Spleen (tissue), 7 donors: ENCODE measurements at regions not wholly inside any gene's neighbourhood (a gene's known extent, or its start where the extent isn't known, plus 50 kb on each side); places are given as distances from the start of the nearest gene placed in this dataset.

ENCODE experiments used
- POLR2A ChIP-seq, 3 donors: fragments of 450-650 bp; IDR thresholded peaks; one replicate each; pipeline ENCODE4 v1.5.1; 2017; ENCODE audit warnings: antibody characterized with exemption in 3 of 3, mild to moderate bottlenecking in 1 of 3
- POLR2AphosphoS5 ChIP-seq, 3 donors: sonication (generic); formaldehyde crosslinking; IDR thresholded peaks; one replicate each; pipeline ENCODE4 v1.5.1; 2017; ENCODE audit warnings: antibody characterized with exemption in 3 of 3
- TF ChIP-seq, protein P1 (sequence below), 11 experiments: fragments of 200-600 bp in 7 of 11; fragments of 450-650 bp in 4 of 11; sonication (generic) in 4 of 11; IDR thresholded peaks in 8 of 11; conservative IDR thresholded peaks in 3 of 11; 1 replicate in 7 of 11; 2 replicates in 4 of 11; pipeline versions ENCODE4 v1.4.0 to v1.8.0; 2016 to 2021; ENCODE audit warnings: antibody characterized with exemption in 11 of 11, inconsistent platforms in 4 of 11, mild to moderate bottlenecking in 1 of 11
- donor health status: DM: no; HTN: no; CAD: no; lungs with moderate emphysema.
- donor health status: DM: no; HTN: no; CAD: no.
- donor health status: DM: no; HTN: no; CAD: no.

DNA sequence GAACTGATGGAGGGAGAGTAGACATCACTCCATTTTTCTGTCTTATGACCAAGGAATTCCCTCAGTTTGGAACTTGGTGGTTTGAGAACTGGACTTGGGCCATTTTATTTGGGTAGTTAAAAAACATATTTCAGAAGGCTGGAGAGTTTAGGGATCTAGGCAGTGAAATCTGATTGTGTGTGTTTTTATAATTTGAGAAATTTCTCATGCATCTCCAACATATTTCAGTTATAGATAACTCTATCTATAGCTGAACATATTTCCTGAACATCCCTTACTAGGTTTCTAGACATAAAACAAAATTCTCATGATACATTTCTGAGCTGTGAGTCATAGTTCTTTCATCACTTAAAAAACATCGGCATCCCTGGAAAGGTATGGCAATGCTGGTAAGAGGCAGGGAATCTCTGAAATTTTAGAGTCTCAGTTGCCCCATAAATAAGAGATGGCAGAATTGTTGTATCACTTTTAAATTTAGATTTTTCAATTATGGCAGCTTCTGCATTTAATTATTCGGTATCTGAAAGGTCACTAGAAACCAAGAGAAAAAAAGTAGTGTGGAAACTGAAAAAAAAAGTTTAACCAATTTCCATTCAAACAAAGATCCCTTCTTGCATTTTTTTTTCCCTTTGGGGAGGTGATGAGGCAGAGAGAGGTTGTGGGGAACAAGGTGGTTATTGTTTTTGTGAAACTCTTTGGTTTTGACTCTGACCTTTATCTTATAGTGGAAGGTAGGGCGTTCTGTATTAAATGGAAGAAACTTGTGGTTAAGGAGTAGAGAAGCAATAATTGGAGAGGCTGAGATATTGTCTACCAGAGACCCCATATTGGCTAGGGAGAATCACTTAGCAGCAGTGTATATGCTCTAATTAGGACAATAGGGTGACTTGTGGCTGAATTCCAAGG lies 102.9 kb downstream of the FASLG start:
- TF ChIP-seq, protein P1, sequence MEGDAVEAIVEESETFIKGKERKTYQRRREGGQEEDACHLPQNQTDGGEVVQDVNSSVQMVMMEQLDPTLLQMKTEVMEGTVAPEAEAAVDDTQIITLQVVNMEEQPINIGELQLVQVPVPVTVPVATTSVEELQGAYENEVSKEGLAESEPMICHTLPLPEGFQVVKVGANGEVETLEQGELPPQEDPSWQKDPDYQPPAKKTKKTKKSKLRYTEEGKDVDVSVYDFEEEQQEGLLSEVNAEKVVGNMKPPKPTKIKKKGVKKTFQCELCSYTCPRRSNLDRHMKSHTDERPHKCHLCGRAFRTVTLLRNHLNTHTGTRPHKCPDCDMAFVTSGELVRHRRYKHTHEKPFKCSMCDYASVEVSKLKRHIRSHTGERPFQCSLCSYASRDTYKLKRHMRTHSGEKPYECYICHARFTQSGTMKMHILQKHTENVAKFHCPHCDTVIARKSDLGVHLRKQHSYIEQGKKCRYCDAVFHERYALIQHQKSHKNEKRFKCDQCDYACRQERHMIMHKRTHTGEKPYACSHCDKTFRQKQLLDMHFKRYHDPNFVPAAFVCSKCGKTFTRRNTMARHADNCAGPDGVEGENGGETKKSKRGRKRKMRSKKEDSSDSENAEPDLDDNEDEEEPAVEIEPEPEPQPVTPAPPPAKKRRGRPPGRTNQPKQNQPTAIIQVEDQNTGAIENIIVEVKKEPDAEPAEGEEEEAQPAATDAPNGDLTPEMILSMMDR (IDR thresholded peaks at IDR 0.05 in 8 of 11, conservative IDR thresholded peaks at IDR 0.05 in 3 of 11), result no peak
- TF ChIP-seq POLR2A (IDR thresholded peaks at IDR 0.05), result no peak
- no peak for TF ChIP-seq POLR2AphosphoS5 (IDR thresholded peaks at IDR 0.05)
